ENCODE measurements at regions not wholly inside any gene's neighbourhood (a gene's known extent, or its start where the extent isn't known, plus 50 kb on each side); places are given as distances from the start of the nearest gene placed in this dataset.
"Not testable (repeated sequence)": the region's sequence is repeated elsewhere in the genome, so short reads cannot be mapped to it uniquely, and the experiment has no call there.

DNA sequence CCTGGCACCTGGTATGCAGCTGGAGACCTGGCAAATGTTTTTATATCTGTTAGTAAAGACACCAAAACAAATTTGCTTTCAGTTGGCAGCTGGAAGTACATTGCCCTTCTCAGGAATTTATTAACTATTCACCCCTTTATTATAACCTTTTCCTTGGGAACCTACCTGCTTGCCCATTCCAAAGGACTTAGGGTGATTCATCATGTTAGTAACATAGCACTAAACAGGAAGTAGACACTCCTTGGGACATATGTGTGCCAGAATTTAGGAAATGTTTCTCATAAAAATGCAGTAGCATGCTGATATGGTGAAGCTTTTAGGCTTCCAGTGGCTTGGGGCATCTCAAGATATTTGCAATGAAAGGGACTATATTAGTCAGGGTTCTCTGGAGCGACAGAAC is 184.2 kb downstream of the DMAC1 start:
- DNase-seq = no peak

DNA sequence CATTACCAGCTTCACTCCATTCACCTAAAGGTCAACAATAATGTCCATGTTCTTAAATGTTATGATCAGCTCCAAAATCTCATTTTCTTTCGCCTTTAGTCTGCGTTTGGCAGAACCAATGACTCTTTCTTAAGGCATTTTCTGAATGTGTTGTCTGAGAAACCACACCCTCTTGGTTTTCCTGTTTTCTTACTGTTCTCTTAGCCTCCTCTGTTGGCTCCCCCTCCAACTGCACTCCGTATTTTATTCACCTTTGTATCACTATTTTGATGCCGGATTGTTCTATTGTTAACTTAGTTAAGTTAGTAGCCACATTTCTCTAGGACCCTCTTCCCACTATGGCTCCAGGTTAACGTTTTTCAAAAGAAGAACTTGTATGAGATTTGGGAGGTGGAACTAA is 185.6 kb downstream of the DMAC1 start:
- no peak for DNase-seq

GRCh38 chr9:7608261-7608660 is 191.3 kb downstream of the DMAC1 start:
- DNase-seq = no peak

GRCh38 chr9:7607421-7607820 is 192.2 kb downstream of the DMAC1 start:
- DNase-seq = no peak

GRCh38 chr9:7606591-7606990 is 193.0 kb downstream of the DMAC1 start:
- no peak for DNase-seq

- no peak for DNase-seq
Observed at GRCh38 chr9:7601739-7602138, 197.8 kb downstream of the DMAC1 start.

DNA sequence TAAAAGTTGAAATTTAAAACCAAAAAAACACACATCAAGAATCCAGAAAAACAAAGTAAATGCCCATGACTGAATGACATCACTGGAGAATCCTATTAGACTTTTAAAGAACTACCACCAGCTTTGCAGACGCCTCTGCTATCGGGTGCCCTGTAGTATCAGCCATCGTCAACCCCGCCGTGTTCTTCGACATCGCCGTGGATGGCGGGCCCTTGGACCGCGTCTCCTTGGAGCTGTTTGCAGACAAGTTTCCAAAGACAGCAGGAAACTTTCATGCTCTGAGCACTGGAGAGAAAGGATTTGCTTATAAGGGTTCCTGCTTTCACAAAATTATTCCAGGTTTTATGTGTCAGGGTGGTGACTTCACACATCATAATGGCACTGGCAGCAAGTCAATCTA is 201.9 kb downstream of the DMAC1 start:
- no peak for DNase-seq

- no peak for DNase-seq
Observed at GRCh38 chr9:7592321-7593316, 207.0 kb downstream of the DMAC1 start.

GRCh38 chr9:7591501-7591900 is 208.1 kb downstream of the DMAC1 start:
- DNase-seq = no peak

DNA sequence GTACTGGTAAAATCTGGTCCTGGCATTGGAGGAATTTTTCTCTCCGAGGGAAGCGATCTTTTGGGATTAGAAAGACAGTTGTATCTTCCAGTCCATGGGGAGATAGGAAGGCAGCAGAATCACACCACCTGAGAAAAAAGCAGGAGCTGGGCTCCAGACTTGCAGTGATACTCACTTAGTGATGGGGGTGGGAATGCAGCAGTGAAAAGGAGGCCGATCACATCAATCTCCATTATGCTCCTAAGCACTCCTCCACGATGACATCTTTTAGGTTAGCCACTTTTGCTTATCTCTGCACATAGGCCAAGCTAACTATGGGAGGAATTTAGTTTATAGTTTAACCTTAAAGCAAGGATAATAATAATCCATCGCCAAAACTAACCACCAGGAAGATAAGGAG is 219.0 kb downstream of the DMAC1 start:
- no peak for DNase-seq

DNA sequence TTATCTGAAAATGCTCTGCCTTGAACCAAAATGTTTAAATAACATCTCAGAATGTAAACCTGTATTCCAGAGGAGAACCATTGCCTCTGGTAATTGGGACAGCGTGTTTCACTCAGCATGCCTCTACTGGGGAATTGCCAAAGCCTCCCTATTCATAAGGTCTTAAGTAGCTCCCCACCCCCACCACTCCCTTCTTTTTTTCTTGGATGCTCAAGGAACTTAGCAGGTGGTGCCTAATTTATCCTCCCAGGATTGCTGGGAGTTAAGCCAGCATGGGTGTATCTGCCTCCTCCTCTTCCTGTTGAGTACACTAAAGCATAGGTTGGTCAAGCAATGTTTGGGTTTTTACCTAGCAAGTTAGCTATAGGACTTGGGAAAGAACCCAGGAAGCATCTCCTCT is 220.2 kb downstream of the DMAC1 start:
- DNase-seq = no peak

DNA sequence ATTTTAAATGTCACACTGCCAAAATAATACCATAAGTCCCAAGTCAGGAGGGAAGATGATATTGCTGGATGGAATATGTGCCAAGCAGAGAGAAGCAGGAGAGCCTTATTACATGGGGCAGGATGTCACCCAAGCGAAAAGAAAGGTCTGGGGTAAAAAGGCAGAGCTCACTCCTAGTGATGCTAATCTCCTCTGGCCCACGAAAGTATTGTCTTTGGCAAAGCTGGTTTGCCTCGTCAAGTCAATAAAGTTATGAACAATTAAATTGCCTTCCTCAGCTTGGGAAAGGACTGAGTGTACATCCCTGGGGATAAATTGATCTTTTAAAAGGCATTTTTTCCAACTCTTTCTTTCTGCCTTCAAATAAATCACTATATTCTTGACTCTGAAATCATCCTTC is 220.6 kb downstream of the DMAC1 start:
- no peak for DNase-seq

- DNase-seq = no peak
Observed at GRCh38 chr9:7570107-7570720, 229.4 kb downstream of the DMAC1 start.

- DNase-seq = no peak
Observed at GRCh38 chr9:7567687-7568086, 231.9 kb downstream of the DMAC1 start.

DNA sequence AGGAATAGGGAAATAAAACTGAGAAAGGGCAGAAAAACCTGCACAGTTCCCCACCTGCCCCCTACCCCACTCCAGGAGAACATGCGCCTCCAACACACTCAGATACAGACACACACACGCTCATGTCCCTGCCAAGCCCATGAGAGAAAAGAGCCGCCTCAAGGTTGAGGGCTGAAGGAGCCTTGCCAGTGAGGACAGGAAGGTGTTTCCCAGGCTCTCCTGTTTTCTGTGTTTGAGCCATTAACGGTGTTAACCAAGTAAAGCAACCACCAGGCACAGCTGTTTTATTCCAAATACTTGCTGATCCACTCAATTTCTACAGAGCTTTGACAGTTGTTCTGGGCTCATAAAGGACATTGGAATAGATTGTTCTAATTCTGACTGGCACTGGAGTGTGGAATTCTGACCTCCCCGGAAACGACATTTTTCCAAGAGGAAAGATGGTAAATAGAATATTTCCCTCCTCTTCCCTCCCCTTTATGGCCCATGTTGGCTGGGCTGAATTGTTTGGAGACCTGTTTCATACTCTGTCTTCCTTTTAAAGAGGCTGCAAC is 238.0 kb downstream of the DMAC1 start:
- no peak for DNase-seq

- no peak for DNase-seq
Observed at GRCh38 chr9:7560669-7561305, 238.8 kb downstream of the DMAC1 start.

DNA sequence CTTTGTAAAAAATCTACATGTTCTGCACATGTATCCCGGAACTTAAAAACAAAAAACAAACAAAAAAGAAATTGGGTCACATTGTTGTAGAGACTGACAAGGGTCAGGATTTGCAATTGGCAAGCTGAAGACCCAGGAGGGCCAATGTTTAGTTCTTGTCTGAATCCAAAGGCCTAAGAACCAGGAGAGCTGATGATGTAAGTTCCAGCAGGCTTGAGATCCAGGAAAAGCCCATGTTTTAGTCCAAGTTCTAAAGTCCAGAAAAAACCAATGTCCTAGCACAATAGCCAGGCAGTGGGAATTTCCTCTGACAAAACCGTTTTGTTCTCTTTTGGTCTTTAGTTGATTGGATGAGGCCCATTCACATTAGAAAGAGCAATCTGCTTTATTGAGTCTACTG is 244.9 kb downstream of the DMAC1 start:
- no peak for DNase-seq

DNA sequence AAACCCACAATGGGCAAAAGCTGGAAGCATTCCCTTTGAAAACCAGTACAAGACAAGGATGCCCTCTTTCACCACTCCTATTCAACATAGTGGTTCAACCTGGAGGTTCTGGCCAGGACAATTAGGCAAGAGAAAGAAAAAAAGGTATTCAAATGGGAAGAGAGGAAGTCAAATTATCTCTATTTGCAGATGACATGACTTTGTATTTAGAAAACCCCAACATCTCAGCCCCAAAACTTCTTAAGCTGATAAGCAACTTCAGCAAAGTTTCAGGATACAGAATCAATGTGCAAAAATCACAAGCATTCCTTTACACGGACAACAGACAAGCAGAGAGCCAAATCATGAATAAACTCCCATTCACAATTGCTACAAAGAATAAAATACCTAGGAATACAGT is 246.9 kb downstream of the DMAC1 start:
- not testable (repeated sequence) for DNase-seq

- no peak for DNase-seq
Observed at GRCh38 chr9:7549249-7549648, 250.3 kb downstream of the DMAC1 start.

DNA sequence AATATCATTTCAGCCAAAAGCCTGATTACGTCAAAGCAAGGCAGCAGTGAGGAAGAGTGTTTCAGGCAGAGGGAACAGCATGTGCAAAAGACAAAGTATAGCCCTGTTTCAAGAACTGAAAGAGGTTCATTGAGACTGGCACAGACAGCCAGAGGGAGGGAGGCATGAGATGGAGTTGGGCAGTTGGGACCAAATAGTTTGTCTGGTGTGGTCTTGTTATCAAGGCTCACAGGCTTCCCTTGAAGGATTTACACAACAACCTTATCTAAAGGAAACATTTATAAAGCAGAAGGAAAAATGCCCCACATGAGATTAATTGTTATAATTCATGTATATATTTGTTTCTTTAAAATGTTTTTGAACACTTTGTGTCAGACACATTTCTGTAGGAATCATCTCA is 253.3 kb downstream of the DMAC1 start:
- no peak for DNase-seq

DNA sequence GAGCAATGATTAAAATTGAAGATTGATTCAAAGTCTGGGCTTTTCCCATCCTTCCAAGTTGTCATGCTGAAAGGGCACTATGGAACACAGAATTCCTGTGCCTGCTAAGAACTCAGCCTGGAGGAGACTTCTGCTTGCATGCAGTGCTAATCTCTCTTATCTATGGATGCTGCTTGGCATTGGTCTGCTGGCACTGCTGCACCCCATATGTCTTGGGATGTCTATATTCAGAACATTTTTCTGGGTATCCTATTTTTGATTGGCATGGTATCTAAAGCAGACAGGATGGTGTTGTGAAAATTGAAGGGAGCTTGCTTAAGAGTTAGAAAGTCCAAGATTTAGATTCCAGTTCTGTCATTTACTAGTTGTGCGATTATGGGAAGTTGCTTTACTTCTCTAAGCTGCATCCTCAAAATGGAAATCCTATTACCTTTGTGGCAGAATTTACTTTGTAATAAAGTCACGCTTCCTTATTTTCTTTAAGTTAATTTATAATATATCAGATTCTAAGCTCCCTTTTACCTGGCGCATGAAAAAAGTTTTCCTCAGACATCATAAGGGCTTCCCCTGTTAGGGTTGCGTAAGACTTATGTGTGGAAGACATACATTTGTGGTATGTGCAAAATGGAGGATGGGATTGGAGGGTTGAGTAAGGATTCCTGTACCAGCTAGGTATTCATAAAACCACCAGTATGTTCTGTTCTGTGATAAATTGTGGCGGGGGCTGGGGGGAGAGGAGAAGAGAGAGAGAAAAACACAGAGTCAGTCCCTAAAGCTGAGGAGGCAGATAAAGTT is 254.0 kb downstream of the DMAC1 start:
- no peak for DNase-seq

GRCh38 chr9:7542693-7543092 is 256.9 kb downstream of the DMAC1 start:
- no peak for DNase-seq

DNA sequence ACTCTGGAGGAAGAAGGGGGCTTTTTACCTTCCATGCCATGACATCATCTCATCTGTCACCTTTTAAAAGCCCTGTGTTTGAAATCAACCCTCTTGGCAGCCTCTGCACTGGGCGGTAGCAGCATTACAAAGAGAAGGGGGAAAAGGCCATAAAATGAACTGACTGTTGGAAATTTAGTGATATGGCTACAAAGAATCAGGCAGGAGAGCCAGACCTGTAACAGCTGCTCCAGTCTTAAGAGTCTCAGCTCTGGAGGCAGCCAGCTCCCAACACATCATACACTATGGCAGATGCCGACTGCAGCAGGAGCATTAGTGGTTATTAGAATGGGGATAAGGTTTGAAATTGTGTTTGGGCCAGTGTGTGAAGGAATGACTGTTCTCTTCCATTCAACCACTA is 257.5 kb downstream of the DMAC1 start:
- no peak for DNase-seq

Data from NCI-H2029 treated with DMSO at 0.1 percent for 48 hours (cell line).